Neural progenitor cell (in vitro differentiated cells): ENCODE measurements at regions not wholly inside any gene's neighbourhood (a gene's known extent, or its start where the extent isn't known, plus 50 kb on each side); places are given as distances from the start of the nearest gene placed in this dataset.

Experiments used
- CTCF ChIP-seq: fragments of 200-600 bp; sonication (generic); IDR thresholded peaks from 2 replicates; pipeline ENCODE4 v1.5.1; 2017; ENCODE audit warnings: antibody characterized with exemption, mild to moderate bottlenecking
- EZH2 ChIP-seq: fragments of 200-600 bp; sonication (generic); IDR thresholded peaks from 2 replicates; pipeline ENCODE4 v1.6.1; 2017; ENCODE audit warnings: antibody characterized with exemption, mild to moderate bottlenecking, moderate library complexity

- no peak for TF ChIP-seq EZH2
- TF ChIP-seq CTCF = no peak
Observed at GRCh38 chr3:75303741-75304140, 360.4 kb upstream of the FRG2C start.
